Activated T-helper 9 cell treated with anti-CD3 and anti-CD28 coated beads, Interleukin-2, amount 50 U/mL, for 16 hours (primary cell): ENCODE measurements at regions not wholly inside any gene's neighbourhood (a gene's known extent, or its start where the extent isn't known, plus 50 kb on each side); places are given as distances from the start of the nearest gene placed in this dataset.

ENCODE experiments used
- DNase-seq: peaks from one replicate; pipeline ENCODE4 v3.0.0-alpha.2; 2020; ENCODE audit warnings: low read depth

GRCh38 chr13:105135852-105136615 lies 1399.4 kb downstream of the EFNB2 start:
- DNase-seq: no peak

GRCh38 chr13:105127732-105128131 lies 1407.7 kb downstream of the EFNB2 start:
- no peak for DNase-seq

GRCh38 chr13:105121221-105121620 lies 1414.2 kb downstream of the EFNB2 start:
- no peak for DNase-seq

- DNase-seq: no peak
These were observed 1417.0 kb downstream of the EFNB2 start for GRCh38 chr13:105118426-105118985.

- DNase-seq: no peak
These were observed 1418.5 kb downstream of the EFNB2 start for GRCh38 chr13:105116966-105117365.

- no peak for DNase-seq
These were observed 1422.9 kb downstream of the EFNB2 start for GRCh38 chr13:105112561-105112960.

- DNase-seq: no peak
These were observed 1427.7 kb downstream of the EFNB2 start for GRCh38 chr13:105107781-105108180.

GRCh38 chr13:105105471-105105870 lies 1430.0 kb downstream of the EFNB2 start:
- DNase-seq: no peak

- DNase-seq: no peak
These were observed 1437.9 kb downstream of the EFNB2 start for GRCh38 chr13:105097521-105097920.

GRCh38 chr13:105089858-105090643 lies 1445.4 kb downstream of the EFNB2 start:
- no peak for DNase-seq

GRCh38 chr13:105087945-105088344 lies 1447.5 kb downstream of the EFNB2 start:
- DNase-seq: no peak

GRCh38 chr13:105084931-105085330 lies 1450.5 kb downstream of the EFNB2 start:
- DNase-seq: no peak

- no peak for DNase-seq
These were observed 1451.5 kb downstream of the EFNB2 start for GRCh38 chr13:105083992-105084391.

- DNase-seq: no peak
These were observed 1460.7 kb downstream of the EFNB2 start for GRCh38 chr13:105074755-105075154.

GRCh38 chr13:105073041-105073440 lies 1462.4 kb downstream of the EFNB2 start:
- no peak for DNase-seq

GRCh38 chr13:105070452-105070851 lies 1465.0 kb downstream of the EFNB2 start:
- no peak for DNase-seq

- DNase-seq: no peak
These were observed 1466.4 kb downstream of the EFNB2 start for GRCh38 chr13:105069106-105069505.

GRCh38 chr13:105063676-105064075 lies 1471.8 kb downstream of the EFNB2 start:
- no peak for DNase-seq

GRCh38 chr13:105059786-105060185 lies 1475.7 kb downstream of the EFNB2 start:
- DNase-seq: no peak

- no peak for DNase-seq
These were observed 1476.9 kb downstream of the EFNB2 start for GRCh38 chr13:105058517-105058916.

- no peak for DNase-seq
These were observed 1482.8 kb downstream of the EFNB2 start for GRCh38 chr13:105052711-105053110.

GRCh38 chr13:105050686-105051085 lies 1484.8 kb downstream of the EFNB2 start:
- no peak for DNase-seq

GRCh38 chr13:105048677-105049076 lies 1486.8 kb downstream of the EFNB2 start:
- DNase-seq: no peak
